ENCODE measurements at regions not wholly inside any gene's neighbourhood (a gene's known extent, or its start where the extent isn't known, plus 50 kb on each side); places are given as distances from the start of the nearest gene placed in this dataset.

- H3K4me1 ChIP-seq: no peaks in the 10 kb centered on the region
- 81 to 87% methylated on average over 3 of the region's 3 CpGs for WGBS, 2 donors
- no peak overlapping the region for H3K4me3 ChIP-seq
- H3K36me3 ChIP-seq (ENCODE audit: low read depth, missing control alignments): no peaks in the 10 kb centered on the region
- TF ChIP-seq, protein P1, sequence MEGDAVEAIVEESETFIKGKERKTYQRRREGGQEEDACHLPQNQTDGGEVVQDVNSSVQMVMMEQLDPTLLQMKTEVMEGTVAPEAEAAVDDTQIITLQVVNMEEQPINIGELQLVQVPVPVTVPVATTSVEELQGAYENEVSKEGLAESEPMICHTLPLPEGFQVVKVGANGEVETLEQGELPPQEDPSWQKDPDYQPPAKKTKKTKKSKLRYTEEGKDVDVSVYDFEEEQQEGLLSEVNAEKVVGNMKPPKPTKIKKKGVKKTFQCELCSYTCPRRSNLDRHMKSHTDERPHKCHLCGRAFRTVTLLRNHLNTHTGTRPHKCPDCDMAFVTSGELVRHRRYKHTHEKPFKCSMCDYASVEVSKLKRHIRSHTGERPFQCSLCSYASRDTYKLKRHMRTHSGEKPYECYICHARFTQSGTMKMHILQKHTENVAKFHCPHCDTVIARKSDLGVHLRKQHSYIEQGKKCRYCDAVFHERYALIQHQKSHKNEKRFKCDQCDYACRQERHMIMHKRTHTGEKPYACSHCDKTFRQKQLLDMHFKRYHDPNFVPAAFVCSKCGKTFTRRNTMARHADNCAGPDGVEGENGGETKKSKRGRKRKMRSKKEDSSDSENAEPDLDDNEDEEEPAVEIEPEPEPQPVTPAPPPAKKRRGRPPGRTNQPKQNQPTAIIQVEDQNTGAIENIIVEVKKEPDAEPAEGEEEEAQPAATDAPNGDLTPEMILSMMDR (IDR thresholded peaks at IDR 0.05): no peak
- TF ChIP-seq POLR2A (IDR thresholded peaks at IDR 0.05): no peak
- intact Hi-C loops (cut with DNase I; ENCODE audit: low total_unique reads): no loop called here
- DNase-seq: no peak
- no peaks in the 10 kb centered on the region for H3K9me3 ChIP-seq
- no peak overlapping the region for H3K27ac ChIP-seq
- H3K27me3 ChIP-seq: no peaks in the 10 kb centered on the region
These were observed 361.2 kb downstream of the DIPK2A start for GRCh38 chr3:144332868-144333267.

DNA sequence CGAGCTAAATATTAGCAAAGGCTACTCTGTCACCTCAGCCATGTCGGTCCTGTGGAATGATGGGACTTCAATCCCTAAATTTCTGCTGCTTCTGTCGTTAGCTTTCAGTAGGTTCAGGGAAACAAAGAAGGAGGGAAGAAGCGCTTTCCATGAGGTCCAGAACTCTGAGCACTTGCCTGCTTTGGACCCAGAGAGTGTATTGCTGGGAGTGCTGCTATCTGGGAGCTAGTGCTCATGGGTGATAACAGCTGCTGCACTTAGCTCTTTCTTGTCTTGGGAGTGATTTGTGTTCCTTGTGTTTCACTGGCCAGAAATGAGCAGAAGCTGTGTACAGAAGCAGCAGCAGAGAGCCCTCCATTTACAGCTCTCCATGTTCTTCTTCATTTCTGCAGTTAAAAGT is 369.8 kb downstream of the DIPK2A start:
- no peak for TF ChIP-seq POLR2A (IDR thresholded peaks at IDR 0.05)
- intact Hi-C loops (cut with DNase I; ENCODE audit: low total_unique reads): no loop called here
- peak; percentile 79 for DNase-seq
- Histone ChIP-seq H3K4me1 (peaks cover 15% of the 10 kb centered on the region), H3K27me3 (no peaks in the 10 kb centered on the region), H3K9me3 (no peaks in the 10 kb centered on the region), H3K36me3 (ENCODE audit: low read depth, missing control alignments) (no peaks in the 10 kb centered on the region), H3K4me3 (no peak overlapping the region), H3K27ac (peak overlapping the region in 1 of 2 donors; percentile 66)
- WGBS, 2 donors: 20 to 56% methylated on average over 4 of the region's 4 CpGs

DNA sequence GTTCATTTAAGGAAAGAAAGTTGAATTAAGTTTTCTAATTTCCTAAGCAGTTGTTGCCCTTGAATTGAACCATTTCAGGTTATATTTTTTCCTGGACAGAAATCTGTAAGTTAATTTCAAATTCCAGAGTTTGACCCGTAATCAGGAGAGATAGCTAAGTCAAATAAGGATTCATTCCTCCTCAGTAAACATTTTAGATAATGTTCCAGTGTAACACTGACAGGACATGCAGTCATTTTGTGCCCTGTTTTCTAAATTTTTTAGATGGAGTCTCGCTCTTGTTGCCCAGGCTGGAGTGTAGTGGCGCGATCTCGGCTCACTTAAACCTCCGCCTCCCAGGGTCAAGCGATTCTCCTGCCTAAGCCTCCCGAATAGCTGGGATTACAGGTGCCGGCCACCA is 371.7 kb downstream of the DIPK2A start:
- no peak for TF ChIP-seq POLR2A (IDR thresholded peaks at IDR 0.05)
- TF ChIP-seq, protein P1 (IDR thresholded peaks at IDR 0.05): no peak
- Histone ChIP-seq H3K36me3 (ENCODE audit: low read depth, missing control alignments) (no peaks in the 10 kb centered on the region), H3K4me3 (no peak overlapping the region), H3K27me3 (no peaks in the 10 kb centered on the region), H3K9me3 (no peaks in the 10 kb centered on the region), H3K27ac (peak overlapping the region in 1 of 2 donors; percentile 3), H3K4me1 (peaks cover 15% of the 10 kb centered on the region)
- no peak for DNase-seq
- intact Hi-C loops (cut with DNase I; ENCODE audit: low total_unique reads): no loop called here
- WGBS, 2 donors: 73 to 86% methylated on average over 9 of the region's 9 CpGs

DNA sequence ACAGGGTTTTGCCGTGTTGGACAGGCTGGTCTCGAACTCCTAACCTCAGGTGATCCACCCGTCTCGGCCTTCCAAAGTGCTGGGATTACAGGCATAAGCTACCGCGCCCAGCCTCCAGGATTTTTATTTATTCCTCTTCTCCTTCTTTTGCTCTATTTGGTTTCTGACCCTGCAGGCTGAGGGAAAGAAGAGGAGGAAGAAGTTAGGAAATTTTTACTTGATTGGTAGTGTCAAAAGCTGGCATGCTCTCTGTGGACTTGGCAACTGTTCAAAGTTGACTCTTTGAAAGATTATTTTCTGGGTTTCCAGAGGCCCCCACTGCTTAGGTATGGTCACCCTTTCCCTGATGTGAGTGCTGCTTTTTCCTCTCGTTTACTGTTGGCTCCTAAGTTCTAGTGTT is 372.2 kb downstream of the DIPK2A start:
- intact Hi-C loops (cut with DNase I; ENCODE audit: low total_unique reads): no loop called here
- Histone ChIP-seq H3K4me3 (no peak overlapping the region), H3K4me1 (peaks cover 15% of the 10 kb centered on the region), H3K27ac (peak overlapping the region in 1 of 2 donors; percentile 3), H3K36me3 (ENCODE audit: low read depth, missing control alignments) (no peaks in the 10 kb centered on the region), H3K27me3 (no peaks in the 10 kb centered on the region), H3K9me3 (no peaks in the 10 kb centered on the region)
- WGBS, 2 donors: 67 to 77% methylated on average over 7 of the region's 7 CpGs
- no peak for DNase-seq
- no peak for TF ChIP-seq POLR2A (IDR thresholded peaks at IDR 0.05)
- TF ChIP-seq, protein P1 (IDR thresholded peaks at IDR 0.05): no peak

- TF ChIP-seq, protein P1 (IDR thresholded peaks at IDR 0.05): no peak
- TF ChIP-seq POLR2A (IDR thresholded peaks at IDR 0.05): no peak
- Histone ChIP-seq H3K27me3 (no peaks in the 10 kb centered on the region), H3K27ac (no peak overlapping the region), H3K9me3 (no peaks in the 10 kb centered on the region), H3K4me3 (no peak overlapping the region), H3K4me1 (peaks cover 15% of the 10 kb centered on the region), H3K36me3 (ENCODE audit: low read depth, missing control alignments) (no peaks in the 10 kb centered on the region)
- 39 to 68% methylated on average over 2 of the region's 2 CpGs for WGBS, 2 donors
- intact Hi-C loops (cut with DNase I; ENCODE audit: low total_unique reads): no loop called here
- DNase-seq: no peak
These were observed 373.4 kb downstream of the DIPK2A start for GRCh38 chr3:144344925-144345548.
